CD4-positive, alpha-beta T cell treated with Interleukin-21 for 1 hour (primary cell): ENCODE measurements at regions not wholly inside any gene's neighbourhood (a gene's known extent, or its start where the extent isn't known, plus 50 kb on each side); places are given as distances from the start of the nearest gene placed in this dataset.
"Not testable (repeated sequence)": the region's sequence is repeated elsewhere in the genome, so short reads cannot be mapped to it uniquely, and the experiment has no call there.

Experiments
- DNase-seq: peaks from one replicate; pipeline ENCODE4 v3.0.0-alpha.2; 2020

DNA sequence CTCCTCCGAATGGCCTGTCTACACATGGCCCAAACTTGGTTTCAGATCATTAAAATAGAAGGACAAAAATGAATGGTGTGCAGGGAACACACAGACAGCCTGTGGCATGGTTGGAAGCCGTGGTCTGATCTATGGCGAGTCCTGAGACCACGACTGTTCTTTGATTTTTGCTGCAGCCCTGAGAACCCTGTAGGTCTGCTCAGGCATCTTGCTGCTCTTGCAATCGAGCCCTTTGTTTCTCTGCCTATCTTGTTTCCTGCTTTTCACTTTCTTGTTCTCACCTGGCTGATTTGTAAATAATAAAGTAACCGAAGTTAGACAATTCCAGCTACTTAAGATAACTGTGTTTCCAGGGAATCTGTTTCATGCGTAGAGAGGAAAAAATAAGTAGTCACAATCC lies 54.1 kb upstream of the NBPF9 start:
- peak; percentile 3 for DNase-seq

- DNase-seq = not testable (repeated sequence)
These were observed 55.0 kb upstream of the NBPF9 start for GRCh38 chr1:149158308-149158707.

DNA sequence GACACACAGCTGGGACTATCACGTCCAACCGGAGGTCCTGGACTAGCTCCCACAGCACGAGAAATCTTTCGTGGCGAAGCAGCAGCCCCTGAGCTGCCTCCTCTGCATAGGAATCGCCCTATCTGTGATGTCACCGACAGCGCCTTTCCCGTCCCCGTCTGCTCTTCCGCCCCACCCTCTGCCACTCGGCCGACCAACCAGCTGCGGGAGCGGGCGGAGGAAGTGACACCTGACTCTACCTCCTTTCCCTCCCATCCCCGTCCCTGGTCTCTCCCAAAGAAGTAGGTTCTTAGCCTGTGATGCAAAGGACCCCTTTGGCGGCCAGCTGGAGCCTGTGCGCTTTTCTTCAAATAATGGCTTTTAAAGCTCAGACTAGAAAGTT lies 59.7 kb upstream of the NBPF9 start:
- DNase-seq = not testable (repeated sequence)

DNA sequence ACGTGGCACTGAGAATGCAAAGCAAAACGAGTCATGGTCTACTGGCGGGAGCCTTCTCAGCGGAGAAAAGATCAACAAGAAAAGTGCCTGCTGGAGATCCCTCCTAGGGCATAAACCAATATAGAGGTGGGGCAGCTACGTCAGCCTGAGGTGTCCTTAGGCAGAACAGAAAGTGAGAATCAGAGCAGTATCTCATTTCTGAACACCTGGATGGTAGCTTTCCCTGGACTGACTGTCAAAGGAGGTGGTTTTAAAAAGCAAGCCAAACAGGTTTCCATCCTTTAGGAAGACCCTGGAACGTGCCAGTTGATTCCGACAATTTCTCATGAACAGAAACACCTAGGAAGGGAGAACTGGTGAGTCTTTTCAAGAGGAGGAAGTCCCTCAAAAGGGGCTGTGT lies 71.4 kb upstream of the NBPF9 start:
- DNase-seq = peak; percentile 67

- peak; percentile 50 for DNase-seq
These were observed 72.5 kb upstream of the NBPF9 start for GRCh38 chr1:149175812-149176211.

GRCh38 chr1:149176453-149177316 lies 73.3 kb upstream of the NBPF9 start:
- peak; percentile 80 for DNase-seq

GRCh38 chr1:149190742-149191141 lies 87.4 kb upstream of the NBPF9 start:
- DNase-seq = not testable (repeated sequence)

DNA sequence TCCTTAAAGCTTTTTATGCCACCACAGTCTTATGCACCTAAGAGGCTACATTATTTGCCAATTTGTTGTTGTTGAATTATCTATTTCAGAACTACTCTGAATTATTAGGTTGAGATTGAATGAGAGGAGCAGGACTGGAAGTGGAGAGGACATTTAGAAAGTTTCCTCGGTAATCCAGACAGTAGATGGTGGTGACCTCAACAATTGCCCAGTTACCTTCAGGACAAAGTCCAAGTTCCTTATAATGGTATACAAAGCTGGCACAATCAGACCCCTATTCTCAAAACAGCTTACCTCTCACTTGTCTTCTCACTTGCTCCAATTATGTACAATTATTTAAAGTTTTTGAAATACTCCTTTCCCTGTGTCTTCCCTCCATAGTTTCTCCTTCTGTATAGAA lies 93.3 kb upstream of the NBPF9 start:
- DNase-seq = not testable (repeated sequence)

GRCh38 chr1:149200567-149200966 lies 97.2 kb upstream of the NBPF9 start:
- not testable (repeated sequence) for DNase-seq

DNA sequence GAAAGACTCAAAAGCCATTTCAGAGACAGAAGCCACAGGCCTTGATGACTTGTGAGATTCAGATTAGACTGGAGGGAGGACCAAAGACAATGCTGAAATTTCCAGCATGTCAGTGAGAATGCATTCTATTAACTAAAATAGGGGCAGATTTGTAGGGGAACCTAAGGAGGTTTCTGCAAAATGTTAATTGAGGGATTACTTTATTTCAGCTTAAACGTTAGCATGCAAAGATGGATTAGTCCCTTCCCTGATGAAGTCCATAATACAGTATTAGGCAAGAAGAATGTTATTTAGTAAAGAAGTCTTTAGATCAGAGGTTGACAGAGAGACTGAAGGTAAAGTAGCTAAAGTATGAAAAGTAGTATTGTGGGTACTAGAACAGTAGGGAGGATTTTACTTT lies 98.9 kb upstream of the NBPF9 start:
- not testable (repeated sequence) for DNase-seq

- DNase-seq = not testable (repeated sequence)
These were observed 101.0 kb upstream of the NBPF9 start for GRCh38 chr1:149204396-149204795.

DNA sequence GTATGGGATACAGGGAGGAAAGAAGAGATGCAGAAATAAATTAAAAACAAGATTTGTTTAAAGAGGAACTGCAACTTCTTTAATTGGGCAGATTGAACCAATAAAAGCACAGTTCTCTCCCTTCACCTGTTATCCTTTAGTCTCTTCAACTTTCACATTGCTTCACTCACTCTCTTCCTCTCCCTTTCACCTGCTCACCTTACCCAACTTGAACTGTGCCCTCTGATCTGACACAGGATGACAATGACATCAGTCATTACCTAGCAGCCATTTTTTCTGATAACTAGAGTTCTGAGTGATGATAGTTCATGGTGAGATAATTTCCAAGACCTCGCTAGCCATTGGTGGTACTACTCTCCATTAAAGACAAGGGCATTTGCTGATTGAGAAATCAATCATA lies 105.5 kb upstream of the NBPF9 start:
- DNase-seq = not testable (repeated sequence)

DNA sequence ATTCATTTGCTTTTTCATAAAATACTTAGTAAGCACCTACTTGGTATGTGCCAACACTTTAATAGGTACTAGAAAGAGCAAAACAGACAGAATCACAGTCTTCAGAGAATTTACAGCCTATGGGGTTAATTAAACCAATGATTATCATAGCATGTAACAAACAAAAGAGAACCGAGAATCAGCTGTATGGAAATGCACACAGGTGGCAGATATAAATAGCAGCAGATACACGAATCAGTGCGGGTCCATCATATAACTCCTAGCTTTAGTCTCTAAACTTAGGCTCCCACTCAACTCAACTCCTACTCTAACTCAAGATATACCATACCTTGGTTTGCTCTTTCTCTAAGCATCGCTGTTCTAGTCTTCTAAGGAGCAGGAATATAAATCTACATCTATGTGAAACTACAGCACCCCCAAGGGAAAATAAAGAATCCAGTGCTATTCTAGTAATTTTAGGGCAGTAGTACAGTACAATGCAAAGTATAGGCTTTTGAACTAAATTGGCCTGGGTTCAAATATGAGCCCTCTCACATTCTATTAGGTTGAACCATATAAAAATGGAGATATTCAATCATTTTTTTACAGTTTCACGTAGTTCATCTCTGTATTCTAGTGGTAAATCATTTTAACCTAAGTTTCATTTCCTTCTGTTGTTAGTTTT lies 108.5 kb upstream of the NBPF9 start:
- DNase-seq = not testable (repeated sequence)

- DNase-seq = not testable (repeated sequence)
These were observed 109.6 kb upstream of the NBPF9 start for GRCh38 chr1:149212946-149213345.

DNA sequence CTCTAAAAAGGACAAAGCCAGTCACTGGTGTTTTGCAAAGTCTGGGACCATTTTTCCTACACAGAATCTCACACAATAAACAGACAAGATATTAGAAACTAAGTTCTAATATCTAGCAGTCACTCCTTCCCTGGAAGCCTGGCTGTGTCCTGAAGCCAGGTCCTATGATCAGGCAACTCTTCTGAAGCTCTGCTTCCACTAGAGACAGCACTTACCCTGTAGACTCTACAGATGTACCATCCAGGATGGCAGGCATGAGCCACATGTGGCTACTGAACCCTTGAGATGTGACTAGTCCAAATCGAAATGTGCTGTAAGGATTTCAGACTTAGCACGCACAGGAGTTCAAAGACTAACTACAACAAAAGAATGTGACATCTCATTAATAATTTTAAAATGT lies 110.3 kb upstream of the NBPF9 start:
- DNase-seq = not testable (repeated sequence)

DNA sequence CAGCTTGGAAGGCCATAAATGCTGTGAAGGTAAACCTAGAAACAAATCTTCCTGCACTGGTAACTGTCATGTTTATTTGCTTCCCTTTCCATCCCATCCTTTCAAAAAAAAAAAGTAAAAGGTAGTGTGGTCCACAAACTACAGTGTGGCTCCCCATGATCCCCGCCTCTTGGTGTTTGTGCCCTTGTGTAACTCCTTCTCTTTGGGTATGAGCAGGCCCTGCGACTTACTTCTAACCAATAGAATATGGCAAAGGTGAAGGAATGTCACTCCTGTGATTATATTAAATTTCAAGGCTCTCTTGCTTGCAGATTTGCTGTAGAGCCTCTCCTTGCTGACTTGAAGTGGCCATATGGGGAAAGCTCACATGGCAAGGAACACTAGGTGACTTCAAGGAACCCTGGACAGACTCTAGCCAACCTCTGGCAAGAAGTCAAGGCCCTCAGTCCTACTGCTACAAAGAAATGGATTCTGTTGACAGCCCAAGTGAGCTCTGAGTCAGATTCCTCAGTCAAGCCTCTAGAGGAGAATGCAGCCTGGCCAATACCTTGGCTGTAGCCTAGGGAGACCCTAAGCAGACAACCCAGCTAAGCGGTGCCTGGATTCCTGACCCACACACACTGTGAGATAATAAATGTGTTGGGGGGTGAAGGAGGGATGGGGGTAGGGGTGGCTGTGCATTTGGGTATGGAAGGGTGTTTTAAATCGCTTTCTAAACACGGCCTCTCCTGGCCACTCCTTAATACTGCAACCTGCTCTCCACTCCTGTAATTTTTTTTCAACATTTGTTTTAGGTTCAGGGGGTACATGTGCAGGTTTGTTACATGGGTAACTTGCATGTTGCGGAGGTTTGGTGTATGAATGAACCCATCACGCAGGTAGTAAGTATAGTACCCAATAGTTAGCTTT lies 115.0 kb upstream of the NBPF9 start:
- not testable (repeated sequence) for DNase-seq

DNA sequence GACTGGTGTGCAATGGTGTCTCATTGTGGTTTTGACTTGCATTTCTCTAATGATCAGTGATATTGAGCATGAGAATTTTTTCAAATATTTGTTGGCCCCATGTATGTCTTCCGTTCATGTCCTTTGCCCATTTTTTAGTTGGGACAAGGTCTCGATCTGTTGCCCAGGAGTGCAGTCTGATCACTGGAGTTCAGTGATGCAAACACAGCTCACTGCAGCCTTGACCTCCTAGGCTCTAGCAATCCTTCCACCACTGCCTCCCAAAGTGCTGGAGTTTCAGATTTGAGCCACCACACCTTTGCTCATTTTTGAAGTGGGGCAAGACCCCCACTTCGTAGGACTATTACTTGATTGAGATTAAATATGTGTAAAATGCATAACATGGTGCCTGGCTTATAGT lies 116.2 kb upstream of the NBPF9 start:
- not testable (repeated sequence) for DNase-seq

DNA sequence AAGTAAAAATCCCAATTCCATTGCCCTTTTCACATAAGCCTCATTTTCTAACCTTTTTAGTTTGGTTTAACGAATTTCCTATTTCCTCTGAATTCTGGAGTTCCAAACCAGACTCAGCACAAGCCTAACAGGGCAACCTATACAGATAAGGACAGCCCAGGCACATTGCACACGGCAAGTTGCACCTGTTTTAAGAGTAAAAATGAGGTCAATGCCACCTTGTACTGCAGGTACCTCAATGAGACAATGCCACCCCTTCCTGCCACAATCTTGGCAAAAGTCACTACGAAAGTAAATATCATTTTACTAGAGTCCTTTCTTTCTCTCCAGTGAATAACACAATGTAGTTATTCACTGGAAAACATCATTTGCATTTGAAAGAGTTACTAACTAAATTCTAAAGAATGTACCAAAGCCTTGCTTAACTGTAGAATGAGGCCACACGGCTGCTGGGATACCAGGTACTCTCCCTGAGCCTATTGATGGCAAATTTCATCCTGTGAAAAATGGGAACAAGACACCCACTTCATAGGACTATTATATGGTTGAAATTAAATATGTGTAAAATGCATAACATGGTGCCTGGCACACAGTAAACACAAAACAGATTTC lies 117.2 kb upstream of the NBPF9 start:
- DNase-seq = not testable (repeated sequence)

DNA sequence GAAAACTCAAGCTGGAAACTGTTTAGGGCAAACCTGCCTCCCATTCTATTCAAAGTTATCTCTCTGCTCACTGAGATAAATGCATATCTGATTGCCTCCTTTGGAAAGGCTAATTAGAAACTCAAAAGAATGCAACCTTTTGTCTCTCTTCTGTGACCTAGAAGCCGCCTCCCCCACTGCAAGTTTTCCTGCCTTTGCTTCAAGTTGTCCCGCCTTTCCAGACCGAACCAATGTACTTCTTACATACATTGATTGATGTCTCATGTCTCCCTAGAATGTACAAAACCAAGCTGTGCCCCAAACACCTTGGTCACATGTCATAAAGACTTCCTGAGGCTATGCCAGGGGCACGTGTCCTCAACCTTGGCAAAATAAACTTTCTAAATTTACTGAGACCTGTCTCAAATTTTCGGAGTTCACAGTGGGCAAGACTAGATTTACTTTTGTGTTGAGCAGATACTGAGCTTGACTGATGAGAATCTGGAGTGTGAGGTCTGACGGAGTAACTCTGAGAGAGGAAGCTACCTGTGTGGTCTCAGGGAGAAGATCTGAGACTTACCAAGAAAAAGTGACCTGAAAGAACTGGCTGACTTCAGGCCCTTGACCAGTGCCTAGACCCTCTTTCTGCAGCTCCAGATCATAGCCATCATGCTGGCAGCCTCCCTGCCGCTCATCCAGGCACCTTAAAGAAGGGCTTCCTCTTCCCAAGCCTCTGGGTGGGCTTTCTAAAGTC lies 124.7 kb upstream of the NBPF9 start:
- DNase-seq = not testable (repeated sequence)

- DNase-seq = not testable (repeated sequence)
These were observed 125.6 kb upstream of the NBPF9 start for GRCh38 chr1:149228672-149229585.

DNA sequence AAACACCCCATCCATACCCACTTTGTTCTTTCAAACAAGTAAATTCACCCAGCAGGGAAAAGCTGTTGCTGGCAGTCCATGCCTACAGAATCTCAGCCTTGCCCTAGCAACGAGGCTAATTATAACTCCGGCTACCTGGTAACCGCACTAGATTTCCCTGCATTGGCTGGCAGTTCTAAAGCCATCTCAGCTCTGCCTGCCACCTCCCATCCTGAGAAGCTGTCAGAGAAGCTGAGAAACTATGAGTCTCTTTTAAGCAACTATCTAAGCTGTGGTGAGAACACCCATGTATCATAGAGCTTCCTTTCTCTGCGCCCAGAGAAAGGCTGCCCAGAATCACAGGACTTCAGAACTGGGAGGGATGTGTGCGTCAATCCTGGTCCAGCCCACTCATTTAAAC lies 126.5 kb upstream of the NBPF9 start:
- DNase-seq = not testable (repeated sequence)
